ENCODE measurements at regions not wholly inside any gene's neighbourhood (a gene's known extent, or its start where the extent isn't known, plus 50 kb on each side); places are given as distances from the start of the nearest gene placed in this dataset.

- no peaks in the 10 kb centered on the region for H3K4me1 Mint-ChIP-seq (ENCODE audit: unreplicated experiment)
- H3K36me3 Mint-ChIP-seq (ENCODE audit: low read depth, unreplicated experiment), result no peaks in the 10 kb centered on the region
- DNase-seq (ENCODE audit: low spot score), result no peak
- H3K4me3 Mint-ChIP-seq (ENCODE audit: unreplicated experiment), result no peak overlapping the region
- no peaks in the 10 kb centered on the region for H3K9me3 Mint-ChIP-seq (ENCODE audit: unreplicated experiment)
- H3K27ac Mint-ChIP-seq (ENCODE audit: unreplicated experiment), result no peak overlapping the region
- no peak for TF ChIP-seq CTCF (IDR thresholded peaks at IDR 0.05; ENCODE audit: unreplicated experiment)
- peaks cover 2% of the 10 kb centered on the region for H3K27me3 Mint-ChIP-seq (ENCODE audit: unreplicated experiment)
Measured at GRCh38 chr4:148881860-148882643, 439.8 kb upstream of the NR3C2 start.

GRCh38 chr4:148874331-148874730, 432.1 kb upstream of the NR3C2 start:
- no peak for DNase-seq (ENCODE audit: low spot score)
- Mint-ChIP-seq H3K4me3 (ENCODE audit: unreplicated experiment) (no peak overlapping the region), H3K9me3 (ENCODE audit: unreplicated experiment) (no peaks in the 10 kb centered on the region), H3K36me3 (ENCODE audit: low read depth, unreplicated experiment) (no peaks in the 10 kb centered on the region), H3K27me3 (ENCODE audit: unreplicated experiment) (no peaks in the 10 kb centered on the region), H3K27ac (ENCODE audit: unreplicated experiment) (no peak overlapping the region), H3K4me1 (ENCODE audit: unreplicated experiment) (no peaks in the 10 kb centered on the region)
- no peak for TF ChIP-seq CTCF (IDR thresholded peaks at IDR 0.05; ENCODE audit: unreplicated experiment)

- H3K36me3 Mint-ChIP-seq (ENCODE audit: low read depth, unreplicated experiment), result no peaks in the 10 kb centered on the region
- no peak for DNase-seq (ENCODE audit: low spot score)
- peaks cover 2% of the 10 kb centered on the region for H3K27me3 Mint-ChIP-seq (ENCODE audit: unreplicated experiment)
- no peaks in the 10 kb centered on the region for H3K9me3 Mint-ChIP-seq (ENCODE audit: unreplicated experiment)
- TF ChIP-seq CTCF (IDR thresholded peaks at IDR 0.05; ENCODE audit: unreplicated experiment), result no peak
- no peaks in the 10 kb centered on the region for H3K4me1 Mint-ChIP-seq (ENCODE audit: unreplicated experiment)
- H3K27ac Mint-ChIP-seq (ENCODE audit: unreplicated experiment), result no peak overlapping the region
- no peak overlapping the region for H3K4me3 Mint-ChIP-seq (ENCODE audit: unreplicated experiment)
Measured at GRCh38 chr4:148868191-148868590, 426.0 kb upstream of the NR3C2 start.

GRCh38 chr4:148866666-148867065, 424.5 kb upstream of the NR3C2 start:
- Mint-ChIP-seq H3K4me1 (ENCODE audit: unreplicated experiment) (no peaks in the 10 kb centered on the region), H3K27ac (ENCODE audit: unreplicated experiment) (no peak overlapping the region), H3K4me3 (ENCODE audit: unreplicated experiment) (no peak overlapping the region), H3K36me3 (ENCODE audit: low read depth, unreplicated experiment) (no peaks in the 10 kb centered on the region), H3K27me3 (ENCODE audit: unreplicated experiment) (peaks cover 2% of the 10 kb centered on the region), H3K9me3 (ENCODE audit: unreplicated experiment) (no peaks in the 10 kb centered on the region)
- TF ChIP-seq CTCF (IDR thresholded peaks at IDR 0.05; ENCODE audit: unreplicated experiment), result no peak
- no peak for DNase-seq (ENCODE audit: low spot score)

- Mint-ChIP-seq H3K36me3 (ENCODE audit: low read depth, unreplicated experiment) (no peaks in the 10 kb centered on the region), H3K9me3 (ENCODE audit: unreplicated experiment) (no peaks in the 10 kb centered on the region), H3K27ac (ENCODE audit: unreplicated experiment) (no peak overlapping the region)
Measured at GRCh38 chr4:148857973-148858534, 415.8 kb upstream of the NR3C2 start.

More at GRCh38 chr4:148857973-148858534, 415.8 kb upstream of the NR3C2 start:
- no peak overlapping the region for H3K4me3 Mint-ChIP-seq (ENCODE audit: unreplicated experiment)
- peaks cover 6% of the 10 kb centered on the region for H3K4me1 Mint-ChIP-seq (ENCODE audit: unreplicated experiment)
- no peak for TF ChIP-seq CTCF (IDR thresholded peaks at IDR 0.05; ENCODE audit: unreplicated experiment)
- no peak for DNase-seq (ENCODE audit: low spot score)
- H3K27me3 Mint-ChIP-seq (ENCODE audit: unreplicated experiment), result no peaks in the 10 kb centered on the region

All from endothelial cell (in vitro differentiated cells).